ENCODE measurements at regions not wholly inside any gene's neighbourhood (a gene's known extent, or its start where the extent isn't known, plus 50 kb on each side); places are given as distances from the start of the nearest gene placed in this dataset.

GRCh38 chr9:136609160-136609475 is 53.6 kb upstream of the EGFL7 start:
- TF ChIP-seq, protein P1, sequence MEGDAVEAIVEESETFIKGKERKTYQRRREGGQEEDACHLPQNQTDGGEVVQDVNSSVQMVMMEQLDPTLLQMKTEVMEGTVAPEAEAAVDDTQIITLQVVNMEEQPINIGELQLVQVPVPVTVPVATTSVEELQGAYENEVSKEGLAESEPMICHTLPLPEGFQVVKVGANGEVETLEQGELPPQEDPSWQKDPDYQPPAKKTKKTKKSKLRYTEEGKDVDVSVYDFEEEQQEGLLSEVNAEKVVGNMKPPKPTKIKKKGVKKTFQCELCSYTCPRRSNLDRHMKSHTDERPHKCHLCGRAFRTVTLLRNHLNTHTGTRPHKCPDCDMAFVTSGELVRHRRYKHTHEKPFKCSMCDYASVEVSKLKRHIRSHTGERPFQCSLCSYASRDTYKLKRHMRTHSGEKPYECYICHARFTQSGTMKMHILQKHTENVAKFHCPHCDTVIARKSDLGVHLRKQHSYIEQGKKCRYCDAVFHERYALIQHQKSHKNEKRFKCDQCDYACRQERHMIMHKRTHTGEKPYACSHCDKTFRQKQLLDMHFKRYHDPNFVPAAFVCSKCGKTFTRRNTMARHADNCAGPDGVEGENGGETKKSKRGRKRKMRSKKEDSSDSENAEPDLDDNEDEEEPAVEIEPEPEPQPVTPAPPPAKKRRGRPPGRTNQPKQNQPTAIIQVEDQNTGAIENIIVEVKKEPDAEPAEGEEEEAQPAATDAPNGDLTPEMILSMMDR (conservative IDR thresholded peaks at IDR 0.05; ENCODE audit: low read length), result no peak
- no peak for TF ChIP-seq EZH2phosphoT487 (IDR thresholded peaks at IDR 0.05; ENCODE audit: borderline replicate concordance, low read depth, low read length)
